ENCODE measurements at regions not wholly inside any gene's neighbourhood (a gene's known extent, or its start where the extent isn't known, plus 50 kb on each side); places are given as distances from the start of the nearest gene placed in this dataset.
"Not testable (repeated sequence)": the region's sequence is repeated elsewhere in the genome, so short reads cannot be mapped to it uniquely, and the experiment has no call there.

GRCh38 chr15:26126819-26127387 is 263.8 kb upstream of the ATP10A start:
- H3K27me3 Mint-ChIP-seq (ENCODE audit: low read depth) = peaks cover 3% of the 10 kb centered on the region
- no peaks in the 10 kb centered on the region for H3K9me3 Mint-ChIP-seq
- H3K4me3 Mint-ChIP-seq = no peak overlapping the region
- no peak overlapping the region for H3K27ac Mint-ChIP-seq
- H3K36me3 Mint-ChIP-seq (ENCODE audit: low read depth) = no peaks in the 10 kb centered on the region
- no peaks in the 10 kb centered on the region for H3K4me1 Mint-ChIP-seq (ENCODE audit: low read depth)

- no peak overlapping the region for H3K4me3 Mint-ChIP-seq
- H3K27ac Mint-ChIP-seq = no peak overlapping the region
- H3K36me3 Mint-ChIP-seq (ENCODE audit: low read depth) = no peaks in the 10 kb centered on the region
- H3K9me3 Mint-ChIP-seq = no peaks in the 10 kb centered on the region
- H3K27me3 Mint-ChIP-seq (ENCODE audit: low read depth) = peaks cover 3% of the 10 kb centered on the region
- no peaks in the 10 kb centered on the region for H3K4me1 Mint-ChIP-seq (ENCODE audit: low read depth)
These were observed 262.9 kb upstream of the ATP10A start for GRCh38 chr15:26126070-26126469.

DNA sequence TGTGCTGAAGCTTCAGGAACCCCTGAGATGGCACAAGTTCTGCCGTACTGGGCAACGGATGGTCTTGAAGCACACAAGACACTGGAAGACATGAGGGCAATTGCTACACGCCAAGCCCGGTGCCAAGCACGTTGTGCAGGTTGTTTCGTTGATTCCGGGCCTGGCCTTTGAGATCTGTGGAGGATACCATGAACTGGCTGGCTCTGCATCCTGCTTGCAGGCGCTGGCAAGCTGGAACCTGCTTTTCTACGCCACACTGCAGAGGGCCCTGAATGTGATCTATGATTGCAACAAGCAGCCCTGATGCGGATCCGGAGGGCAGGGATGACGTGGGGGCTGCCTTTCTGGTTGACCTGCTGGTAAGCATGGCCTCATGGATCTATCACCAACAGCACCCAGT is 262.5 kb upstream of the ATP10A start:
- Mint-ChIP-seq H3K4me3 (no peak overlapping the region), H3K4me1 (ENCODE audit: low read depth) (no peaks in the 10 kb centered on the region), H3K27me3 (ENCODE audit: low read depth) (peaks cover 3% of the 10 kb centered on the region), H3K27ac (no peak overlapping the region), H3K9me3 (no peaks in the 10 kb centered on the region), H3K36me3 (ENCODE audit: low read depth) (no peaks in the 10 kb centered on the region)

GRCh38 chr15:26119322-26119721 is 256.2 kb upstream of the ATP10A start:
- Mint-ChIP-seq H3K27ac (no peak overlapping the region), H3K4me3 (no peak overlapping the region), H3K36me3 (ENCODE audit: low read depth) (no peaks in the 10 kb centered on the region), H3K4me1 (ENCODE audit: low read depth) (no peaks in the 10 kb centered on the region), H3K27me3 (ENCODE audit: low read depth) (no peaks in the 10 kb centered on the region), H3K9me3 (no peaks in the 10 kb centered on the region)

DNA sequence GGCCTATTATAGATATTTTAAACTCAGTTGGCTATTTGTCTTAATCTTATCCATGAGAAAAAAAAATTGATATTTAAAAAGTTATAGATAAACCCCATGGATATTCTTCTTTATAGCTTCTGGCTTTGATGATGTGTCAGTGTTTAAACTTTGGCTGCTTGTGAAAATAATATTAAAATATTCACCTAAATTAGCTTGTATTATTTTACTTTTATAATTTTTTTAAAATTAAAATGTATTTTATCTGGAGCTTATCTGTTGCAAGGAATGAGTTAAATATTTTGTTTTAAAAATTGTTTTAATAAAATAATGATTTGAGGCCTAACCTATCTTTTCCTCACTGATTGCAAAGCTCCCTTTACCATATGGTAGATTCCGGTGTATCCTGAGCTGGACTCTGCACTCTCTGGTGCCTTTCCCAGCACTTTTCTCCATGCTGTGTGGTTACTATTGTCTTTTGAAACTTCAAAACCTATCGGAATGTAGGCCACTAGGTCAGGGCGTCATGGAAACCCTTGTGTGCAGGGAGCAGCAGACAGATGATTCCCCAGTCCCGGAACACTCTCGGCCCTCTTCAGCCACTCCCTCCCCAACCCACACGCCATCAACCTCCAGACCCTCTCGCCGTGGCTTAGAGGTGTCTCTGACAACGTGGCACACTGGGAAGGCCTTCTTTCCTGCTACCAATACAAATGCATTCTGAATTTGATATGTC is 252.3 kb upstream of the ATP10A start:
- Mint-ChIP-seq H3K4me3 (no peak overlapping the region), H3K27ac (no peak overlapping the region), H3K9me3 (no peaks in the 10 kb centered on the region), H3K36me3 (ENCODE audit: low read depth) (no peaks in the 10 kb centered on the region), H3K27me3 (ENCODE audit: low read depth) (no peaks in the 10 kb centered on the region), H3K4me1 (ENCODE audit: low read depth) (no peaks in the 10 kb centered on the region)

GRCh38 chr15:26114128-26114527 is 251.0 kb upstream of the ATP10A start:
- not testable (repeated sequence) for H3K27me3 Mint-ChIP-seq (ENCODE audit: low read depth); H3K4me1 Mint-ChIP-seq (ENCODE audit: low read depth); H3K9me3 Mint-ChIP-seq; H3K36me3 Mint-ChIP-seq (ENCODE audit: low read depth); H3K4me3 Mint-ChIP-seq; H3K27ac Mint-ChIP-seq

GRCh38 chr15:26113296-26113695 is 250.2 kb upstream of the ATP10A start:
- no peak overlapping the region for H3K4me3 Mint-ChIP-seq
- no peaks in the 10 kb centered on the region for H3K9me3 Mint-ChIP-seq
- no peak overlapping the region for H3K27ac Mint-ChIP-seq
- H3K4me1 Mint-ChIP-seq (ENCODE audit: low read depth) = no peaks in the 10 kb centered on the region
- H3K27me3 Mint-ChIP-seq (ENCODE audit: low read depth) = no peaks in the 10 kb centered on the region
- H3K36me3 Mint-ChIP-seq (ENCODE audit: low read depth) = no peaks in the 10 kb centered on the region

GRCh38 chr15:26109203-26109602 is 246.1 kb upstream of the ATP10A start:
- H3K4me1 Mint-ChIP-seq (ENCODE audit: low read depth) = no peaks in the 10 kb centered on the region
- H3K27me3 Mint-ChIP-seq (ENCODE audit: low read depth) = no peaks in the 10 kb centered on the region
- no peak overlapping the region for H3K27ac Mint-ChIP-seq
- no peak overlapping the region for H3K4me3 Mint-ChIP-seq
- no peaks in the 10 kb centered on the region for H3K9me3 Mint-ChIP-seq
- H3K36me3 Mint-ChIP-seq (ENCODE audit: low read depth) = no peaks in the 10 kb centered on the region

- Mint-ChIP-seq H3K4me1 (ENCODE audit: low read depth) (no peaks in the 10 kb centered on the region), H3K9me3 (no peaks in the 10 kb centered on the region), H3K27ac (no peak overlapping the region), H3K36me3 (ENCODE audit: low read depth) (no peaks in the 10 kb centered on the region), H3K27me3 (ENCODE audit: low read depth) (no peaks in the 10 kb centered on the region), H3K4me3 (no peak overlapping the region)
These were observed 243.4 kb upstream of the ATP10A start for GRCh38 chr15:26106556-26106955.

GRCh38 chr15:26103002-26103404 is 239.9 kb upstream of the ATP10A start:
- H3K36me3 Mint-ChIP-seq (ENCODE audit: low read depth) = no peaks in the 10 kb centered on the region
- no peaks in the 10 kb centered on the region for H3K27me3 Mint-ChIP-seq (ENCODE audit: low read depth)
- no peak overlapping the region for H3K27ac Mint-ChIP-seq
- H3K4me3 Mint-ChIP-seq = no peak overlapping the region
- H3K9me3 Mint-ChIP-seq = no peaks in the 10 kb centered on the region
- no peaks in the 10 kb centered on the region for H3K4me1 Mint-ChIP-seq (ENCODE audit: low read depth)

- Mint-ChIP-seq H3K36me3 (ENCODE audit: low read depth) (no peaks in the 10 kb centered on the region), H3K27me3 (ENCODE audit: low read depth) (no peaks in the 10 kb centered on the region), H3K4me1 (ENCODE audit: low read depth) (no peaks in the 10 kb centered on the region), H3K27ac (no peak overlapping the region), H3K4me3 (no peak overlapping the region), H3K9me3 (no peaks in the 10 kb centered on the region)
These were observed 239.2 kb upstream of the ATP10A start for GRCh38 chr15:26102365-26102764.

GRCh38 chr15:26101443-26101842 is 238.3 kb upstream of the ATP10A start:
- Mint-ChIP-seq H3K27ac (no peak overlapping the region), H3K4me1 (ENCODE audit: low read depth) (no peaks in the 10 kb centered on the region), H3K9me3 (no peaks in the 10 kb centered on the region), H3K36me3 (ENCODE audit: low read depth) (no peaks in the 10 kb centered on the region), H3K4me3 (no peak overlapping the region), H3K27me3 (ENCODE audit: low read depth) (no peaks in the 10 kb centered on the region)

- H3K27me3 Mint-ChIP-seq (ENCODE audit: low read depth) = peaks cover 10% of the 10 kb centered on the region
- H3K27ac Mint-ChIP-seq = no peak overlapping the region
- no peaks in the 10 kb centered on the region for H3K4me1 Mint-ChIP-seq (ENCODE audit: low read depth)
- no peaks in the 10 kb centered on the region for H3K9me3 Mint-ChIP-seq
- no peak overlapping the region for H3K4me3 Mint-ChIP-seq
- H3K36me3 Mint-ChIP-seq (ENCODE audit: low read depth) = no peaks in the 10 kb centered on the region
These were observed 235.7 kb upstream of the ATP10A start for GRCh38 chr15:26098801-26099200.

DNA sequence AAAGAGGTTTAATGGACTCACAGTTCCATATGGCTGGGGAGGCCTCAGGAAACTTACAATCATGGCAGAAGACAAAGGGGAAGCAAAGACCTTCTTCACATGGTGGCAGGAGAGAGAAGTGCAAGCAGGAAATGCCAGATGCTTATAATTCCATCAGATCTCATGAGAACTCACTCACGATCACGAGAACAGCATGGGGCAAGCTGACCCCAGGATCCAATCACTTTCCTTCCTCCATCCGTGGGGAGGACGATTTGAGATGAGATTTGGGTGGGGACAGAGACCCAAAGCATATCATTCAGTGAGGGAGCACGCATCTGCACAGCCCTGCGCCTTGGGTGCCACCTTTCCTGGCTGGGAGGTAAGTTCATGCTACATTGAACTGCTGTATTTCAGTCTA is 234.1 kb upstream of the ATP10A start:
- H3K4me3 Mint-ChIP-seq = no peak overlapping the region
- peaks cover 10% of the 10 kb centered on the region for H3K27me3 Mint-ChIP-seq (ENCODE audit: low read depth)
- H3K36me3 Mint-ChIP-seq (ENCODE audit: low read depth) = no peaks in the 10 kb centered on the region
- no peaks in the 10 kb centered on the region for H3K4me1 Mint-ChIP-seq (ENCODE audit: low read depth)
- no peaks in the 10 kb centered on the region for H3K9me3 Mint-ChIP-seq
- no peak overlapping the region for H3K27ac Mint-ChIP-seq

DNA sequence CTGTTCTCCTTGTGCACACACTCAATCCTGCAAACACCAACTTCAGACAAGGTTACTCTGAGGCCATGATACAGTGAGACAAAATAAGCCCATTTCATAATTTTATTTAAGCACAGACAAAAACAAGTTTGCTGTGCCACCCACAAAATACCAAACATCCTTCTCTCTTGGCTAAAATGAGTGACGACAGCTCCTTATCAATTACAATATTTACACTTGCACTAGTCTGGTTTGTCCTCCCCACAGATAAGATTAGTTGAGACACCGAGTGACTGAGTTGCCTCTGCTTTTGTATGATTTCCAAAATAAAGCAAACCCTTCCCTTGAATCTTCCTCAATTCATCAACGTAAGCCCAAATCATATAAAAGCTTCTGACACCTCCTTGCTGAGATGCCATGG is 233.5 kb upstream of the ATP10A start:
- Mint-ChIP-seq H3K36me3 (ENCODE audit: low read depth) (no peaks in the 10 kb centered on the region), H3K9me3 (no peaks in the 10 kb centered on the region), H3K27ac (no peak overlapping the region), H3K27me3 (ENCODE audit: low read depth) (peaks cover 10% of the 10 kb centered on the region), H3K4me1 (ENCODE audit: low read depth) (no peaks in the 10 kb centered on the region), H3K4me3 (no peak overlapping the region)

Data from T-helper 1 cell treated with Interleukin-12 subunit alpha and Interleukin-12 subunit beta and Interleukin-4 antibody, amounts not matched to agents 30 μg/mL and 1 μg/mL, for 36 hours (primary cell).